ENCODE measurements at regions not wholly inside any gene's neighbourhood (a gene's known extent, or its start where the extent isn't known, plus 50 kb on each side); places are given as distances from the start of the nearest gene placed in this dataset.
"Not testable (repeated sequence)": the region's sequence is repeated elsewhere in the genome, so short reads cannot be mapped to it uniquely, and the experiment has no call there.

- Histone ChIP-seq H3K27me3 (no peaks in the 10 kb centered on the region), H3K9me3 (peaks cover 0 to 4% (median 2%) of the 10 kb centered on the region in 4 donors), H3K27ac (no peak overlapping the region), H3K36me3 (no peaks in the 10 kb centered on the region), H3K4me1 (peaks cover 0 to 13% (median 8%) of the 10 kb centered on the region in 4 donors), H3K4me3 (no peak overlapping the region)
- intact Hi-C loops (cut with DNase I) = no loop called here
- DNase-seq = no peak
- 31 to 33% methylated on average over 2 of the region's 2 CpGs for WGBS, 2 donors
- TF ChIP-seq CTCF (IDR thresholded peaks at IDR 0.05) (no peak), POLR2AphosphoS5 (IDR thresholded peaks at IDR 0.05) (peak in 2 of 4 donors; percentile 10 to 25)
Measured at GRCh38 chr3:102936511-102937045, 501.8 kb downstream of the ZPLD1 start.

- intact Hi-C loops (cut with DNase I) = no loop called here
- H3K4me3 ChIP-seq = no peak overlapping the region
Measured at GRCh38 chr3:102941786-102942185, 507.0 kb downstream of the ZPLD1 start.

GRCh38 chr3:102946445-102946844 lies 511.6 kb downstream of the ZPLD1 start:
- H3K4me3 ChIP-seq; H3K4me1 ChIP-seq; H3K27me3 ChIP-seq; H3K27ac ChIP-seq; DNase-seq; H3K9me3 ChIP-seq; intact Hi-C loops (cut with DNase I); H3K36me3 ChIP-seq: not testable (repeated sequence)
- WGBS, 2 donors = 92 to 96% methylated on average over 10 of the region's 10 CpGs

More at GRCh38 chr3:102941786-102942185, 507.0 kb downstream of the ZPLD1 start:
- WGBS, 2 donors = 69 to 71% methylated on average over 1 of the region's 1 CpG
- no peak for DNase-seq
- Histone ChIP-seq H3K36me3 (no peaks in the 10 kb centered on the region), H3K27me3 (no peaks in the 10 kb centered on the region), H3K27ac (no peak overlapping the region), H3K9me3 (no peaks in the 10 kb centered on the region), H3K4me1 (peaks cover 0 to 8% (median 3%) of the 10 kb centered on the region in 4 donors)
- TF ChIP-seq CTCF (IDR thresholded peaks at IDR 0.05) (no peak), POLR2A (IDR thresholded peaks at IDR 0.05) (no peak), EP300 (IDR thresholded peaks at IDR 0.05) (no peak), POLR2AphosphoS5 (IDR thresholded peaks at IDR 0.05) (no peak)

GRCh38 chr3:102972350-102972749 lies 537.5 kb downstream of the ZPLD1 start:
- intact Hi-C loops (cut with DNase I) = no loop called here

GRCh38 chr3:102974333-102974732 lies 539.5 kb downstream of the ZPLD1 start:
- Histone ChIP-seq H3K4me1 (peaks cover 0 to 29% (median 25%) of the 10 kb centered on the region in 4 donors), H3K27ac (no peak overlapping the region), H3K27me3 (no peaks in the 10 kb centered on the region), H3K36me3 (no peaks in the 10 kb centered on the region), H3K4me3 (no peak overlapping the region), H3K9me3 (no peaks in the 10 kb centered on the region)
- TF ChIP-seq POLR2A (IDR thresholded peaks at IDR 0.05) = no peak
- TF ChIP-seq CTCF (IDR thresholded peaks at IDR 0.05) = no peak
- TF ChIP-seq EP300 (IDR thresholded peaks at IDR 0.05) = no peak
- TF ChIP-seq POLR2AphosphoS5 (IDR thresholded peaks at IDR 0.05) = no peak
- no peak for DNase-seq
- 79% methylated on average over 2 of the region's 2 CpGs for WGBS, 2 donors
- intact Hi-C loops (cut with DNase I) = no loop called here

More at GRCh38 chr3:102972350-102972749, 537.5 kb downstream of the ZPLD1 start:
- peak in 3 of 4 donors; percentile 64 to 78 (median 72) for TF ChIP-seq EP300 (IDR thresholded peaks at IDR 0.05)
- TF ChIP-seq POLR2A (IDR thresholded peaks at IDR 0.05) = no peak
- no peak for TF ChIP-seq CTCF (IDR thresholded peaks at IDR 0.05)
- peak; percentile 66 to 85 (median 79) for TF ChIP-seq POLR2AphosphoS5 (IDR thresholded peaks at IDR 0.05)
- Histone ChIP-seq H3K4me1 (peaks cover 0 to 20% (median 16%) of the 10 kb centered on the region in 4 donors), H3K27ac (peak overlapping the region in 2 of 4 donors; percentile 36 to 55), H3K9me3 (no peaks in the 10 kb centered on the region), H3K27me3 (no peaks in the 10 kb centered on the region), H3K4me3 (no peak overlapping the region), H3K36me3 (no peaks in the 10 kb centered on the region)
- DNase-seq = peak; percentile 64

All from sigmoid colon (tissue), 6 donors.